ENCODE measurements at regions not wholly inside any gene's neighbourhood (a gene's known extent, or its start where the extent isn't known, plus 50 kb on each side); places are given as distances from the start of the nearest gene placed in this dataset.

GRCh38 chr11:121717296-121717695, 264.5 kb upstream of the SORL1-AS1 start:
- no peak for TF ChIP-seq CTCF (IDR thresholded peaks at IDR 0.05; ENCODE audit: control extremely low read depth, extremely low read depth, low read depth, missing control alignments)
- CTCF ChIA-PET, result interaction anchor here (1.2 kb wide), 1 partner anchor 10 kb away, joined by 3 read pairs; no protein-coding TSS in a partner anchor
- DNase-seq (ENCODE audit: extremely low spot score), result no peak
- POLR2A ChIA-PET, result no interaction called here

GRCh38 chr11:121716060-121716459, 263.3 kb upstream of the SORL1-AS1 start:
- DNase-seq (ENCODE audit: extremely low spot score), result no peak
- ChIA-PET POLR2A (no interaction called here), CTCF (interaction anchor here (0.9 to 1.4 kb wide), 2 partner anchors 9 to 28 kb away, joined by 3 to 4 read pairs; no protein-coding TSS in a partner anchor)
- TF ChIP-seq CTCF (IDR thresholded peaks at IDR 0.05; ENCODE audit: control extremely low read depth, extremely low read depth, low read depth, missing control alignments), result no peak

- no peak for DNase-seq (ENCODE audit: extremely low spot score)
- POLR2A ChIA-PET, result no interaction called here
- CTCF ChIA-PET, result interaction anchor here (0.9 to 1.4 kb wide), 2 partner anchors 8 to 28 kb away, joined by 3 to 4 read pairs; no protein-coding TSS in a partner anchor
- no peak for TF ChIP-seq CTCF (IDR thresholded peaks at IDR 0.05; ENCODE audit: control extremely low read depth, extremely low read depth, low read depth, missing control alignments)
Observed at GRCh38 chr11:121715405-121715804, 262.6 kb upstream of the SORL1-AS1 start.

- ChIA-PET CTCF (no interaction called here), POLR2A (no interaction called here)
- no peak for DNase-seq (ENCODE audit: extremely low spot score)
- no peak for TF ChIP-seq CTCF (IDR thresholded peaks at IDR 0.05; ENCODE audit: control extremely low read depth, extremely low read depth, low read depth, missing control alignments)
Observed at GRCh38 chr11:121714351-121714750, 261.6 kb upstream of the SORL1-AS1 start.

- ChIA-PET POLR2A (no interaction called here), CTCF (no interaction called here)
- no peak for TF ChIP-seq CTCF (IDR thresholded peaks at IDR 0.05; ENCODE audit: control extremely low read depth, extremely low read depth, low read depth, missing control alignments)
- no peak for DNase-seq (ENCODE audit: extremely low spot score)
Observed at GRCh38 chr11:121711939-121712338, 259.2 kb upstream of the SORL1-AS1 start.

- POLR2A ChIA-PET, result no interaction called here
- CTCF ChIA-PET, result no interaction called here
- no peak for TF ChIP-seq CTCF (IDR thresholded peaks at IDR 0.05; ENCODE audit: control extremely low read depth, extremely low read depth, low read depth, missing control alignments)
- no peak for DNase-seq (ENCODE audit: extremely low spot score)
Observed at GRCh38 chr11:121711236-121711635, 258.5 kb upstream of the SORL1-AS1 start.
